Neural progenitor cell (in vitro differentiated cells): ENCODE measurements at regions not wholly inside any gene's neighbourhood (a gene's known extent, or its start where the extent isn't known, plus 50 kb on each side); places are given as distances from the start of the nearest gene placed in this dataset.

Experiments
- CTCF ChIP-seq: fragments of 200-600 bp; sonication (generic); IDR thresholded peaks from 2 replicates; pipeline ENCODE4 v1.5.1; 2017; ENCODE audit warnings: antibody characterized with exemption, mild to moderate bottlenecking
- EZH2 ChIP-seq: fragments of 200-600 bp; sonication (generic); IDR thresholded peaks from 2 replicates; pipeline ENCODE4 v1.6.1; 2017; ENCODE audit warnings: antibody characterized with exemption, mild to moderate bottlenecking, moderate library complexity
- EZH2phosphoT487 ChIP-seq: fragments of 200-600 bp; sonication (generic); IDR thresholded peaks from 2 replicates; pipeline ENCODE4 v1.6.1; 2017; ENCODE audit warnings: antibody characterized with exemption

- TF ChIP-seq CTCF, result no peak
- TF ChIP-seq EZH2, result no peak
- no peak for TF ChIP-seq EZH2phosphoT487
Measured at GRCh38 chr6:90432041-90432775, 135.6 kb upstream of the BACH2 start.
